IMR-90 (cell line): ENCODE measurements at regions not wholly inside any gene's neighbourhood (a gene's known extent, or its start where the extent isn't known, plus 50 kb on each side); places are given as distances from the start of the nearest gene placed in this dataset.

Experiments
- CEBPB ChIP-seq: IDR thresholded peaks from 2 replicates; pipeline ENCODE4 v1.6.1; 2012; ENCODE audit warnings: low read depth, low read length, improper control_type of control experiment
- ELK1 ChIP-seq: fragments of 150-350 bp; IDR thresholded peaks from 2 replicates; pipeline ENCODE4 v1.6.1; 2016; ENCODE audit warnings: low read depth, mild to moderate bottlenecking, low read length, moderate library complexity, borderline replicate concordance
- MAFK ChIP-seq: IDR thresholded peaks from 2 replicates; pipeline ENCODE4 v1.6.1; 2012; ENCODE audit warnings: low read depth, low read length, improper control_type of control experiment
- MXI1 ChIP-seq: IDR thresholded peaks from 2 replicates; pipeline ENCODE4 v1.6.1; 2012; ENCODE audit warnings: low read depth, mild to moderate bottlenecking, low read length, moderate library complexity, borderline replicate concordance
- POLR2A ChIP-seq: IDR thresholded peaks from 2 replicates; pipeline ENCODE4 v1.6.1; 2012; ENCODE audit warnings: mild to moderate bottlenecking, low read depth, low read length
- TF ChIP-seq, protein P1 (sequence below): conservative IDR thresholded peaks from 2 replicates; pipeline ENCODE4 v1.5.1; 2012; ENCODE audit warnings: mild to moderate bottlenecking, low read depth, low read length, improper control_type of control experiment

GRCh38 chr18:42211201-42211600 is 256.2 kb downstream of the PIK3C3 start:
- TF ChIP-seq, protein P1, sequence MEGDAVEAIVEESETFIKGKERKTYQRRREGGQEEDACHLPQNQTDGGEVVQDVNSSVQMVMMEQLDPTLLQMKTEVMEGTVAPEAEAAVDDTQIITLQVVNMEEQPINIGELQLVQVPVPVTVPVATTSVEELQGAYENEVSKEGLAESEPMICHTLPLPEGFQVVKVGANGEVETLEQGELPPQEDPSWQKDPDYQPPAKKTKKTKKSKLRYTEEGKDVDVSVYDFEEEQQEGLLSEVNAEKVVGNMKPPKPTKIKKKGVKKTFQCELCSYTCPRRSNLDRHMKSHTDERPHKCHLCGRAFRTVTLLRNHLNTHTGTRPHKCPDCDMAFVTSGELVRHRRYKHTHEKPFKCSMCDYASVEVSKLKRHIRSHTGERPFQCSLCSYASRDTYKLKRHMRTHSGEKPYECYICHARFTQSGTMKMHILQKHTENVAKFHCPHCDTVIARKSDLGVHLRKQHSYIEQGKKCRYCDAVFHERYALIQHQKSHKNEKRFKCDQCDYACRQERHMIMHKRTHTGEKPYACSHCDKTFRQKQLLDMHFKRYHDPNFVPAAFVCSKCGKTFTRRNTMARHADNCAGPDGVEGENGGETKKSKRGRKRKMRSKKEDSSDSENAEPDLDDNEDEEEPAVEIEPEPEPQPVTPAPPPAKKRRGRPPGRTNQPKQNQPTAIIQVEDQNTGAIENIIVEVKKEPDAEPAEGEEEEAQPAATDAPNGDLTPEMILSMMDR = no peak
- no peak for TF ChIP-seq POLR2A
- no peak for TF ChIP-seq ELK1
- no peak for TF ChIP-seq MAFK
- TF ChIP-seq MXI1 = no peak
- TF ChIP-seq CEBPB = no peak
